NCI-H1930 (cell line): ENCODE measurements at regions not wholly inside any gene's neighbourhood (a gene's known extent, or its start where the extent isn't known, plus 50 kb on each side); places are given as distances from the start of the nearest gene placed in this dataset.
"Not testable (repeated sequence)": the region's sequence is repeated elsewhere in the genome, so short reads cannot be mapped to it uniquely, and the experiment has no call there.

Source experiments
- DNase-seq, 2 experiments: peaks; one replicate each; lab custom pipeline; 2025; lab: John Stamatoyannopoulos, UW

DNA sequence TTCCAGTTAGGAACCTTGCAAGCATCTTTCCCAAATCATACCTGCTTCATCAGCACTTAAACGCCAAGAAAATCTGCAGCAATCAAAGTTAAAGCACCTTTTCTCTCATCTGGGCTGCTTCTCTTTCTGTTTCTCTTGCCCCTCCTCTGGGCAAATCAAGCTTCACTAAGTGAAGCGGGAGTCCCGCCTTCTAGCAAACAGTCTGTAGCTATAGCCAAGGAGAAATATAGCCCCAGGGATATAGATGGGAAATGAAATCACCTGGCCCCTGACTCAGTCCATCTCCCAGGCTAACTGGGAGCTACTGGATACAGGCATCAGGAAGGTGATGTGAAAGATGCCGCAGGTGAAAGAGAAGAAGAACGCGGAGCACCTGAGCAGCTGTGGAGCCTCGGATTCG lies 481.9 kb downstream of the C6orf118 start:
- no peak for DNase-seq

DNA sequence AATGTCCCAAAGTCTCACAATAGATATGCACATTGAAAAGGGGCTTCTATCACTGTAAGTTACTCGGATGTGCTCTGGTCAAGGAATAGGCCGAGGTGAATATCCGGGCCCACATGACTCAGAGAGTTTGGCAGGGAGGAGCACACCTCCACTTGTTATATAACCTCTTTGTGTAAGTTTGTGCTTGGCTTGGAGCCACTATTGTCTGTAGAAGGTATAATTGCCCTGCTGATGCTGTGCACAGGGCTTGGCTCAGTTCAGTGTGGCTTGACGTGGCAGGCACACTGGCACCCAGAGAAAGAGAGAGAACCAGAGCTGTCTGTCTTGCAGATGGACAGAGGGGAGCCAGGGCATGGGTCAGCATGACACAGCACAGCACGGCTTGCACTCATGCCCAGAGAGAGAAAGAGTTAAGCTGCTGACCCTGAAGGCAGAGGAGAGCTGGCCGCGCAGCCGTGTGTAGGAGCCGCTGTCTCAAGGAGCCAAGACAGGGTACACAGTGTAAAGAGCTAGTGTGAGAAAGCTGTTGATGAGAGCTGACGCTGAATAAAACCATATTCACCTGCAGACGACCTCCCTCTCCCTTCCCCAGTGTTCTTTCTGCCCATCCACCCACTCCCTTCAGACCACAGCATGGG lies 482.5 kb downstream of the C6orf118 start:
- no peak for DNase-seq

DNA sequence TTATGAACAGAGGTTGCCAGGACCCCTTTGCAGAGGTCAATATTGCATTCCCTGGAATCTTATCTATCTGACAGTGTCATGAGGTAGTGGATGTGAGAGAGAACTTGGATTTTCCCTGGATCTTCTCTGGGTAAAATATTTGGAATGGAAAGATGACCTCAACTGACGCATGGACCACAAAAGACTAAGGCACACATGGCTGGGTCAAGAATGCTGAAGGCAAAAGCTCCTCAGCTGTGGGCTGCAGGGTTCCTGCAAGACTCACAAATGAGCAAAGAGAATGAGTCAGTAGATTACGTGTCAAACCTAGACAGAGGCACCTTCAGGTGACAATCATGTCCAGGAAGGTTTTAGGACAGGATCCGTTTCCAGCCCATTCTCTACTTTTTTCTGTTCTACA lies 484.0 kb downstream of the C6orf118 start:
- no peak for DNase-seq

DNA sequence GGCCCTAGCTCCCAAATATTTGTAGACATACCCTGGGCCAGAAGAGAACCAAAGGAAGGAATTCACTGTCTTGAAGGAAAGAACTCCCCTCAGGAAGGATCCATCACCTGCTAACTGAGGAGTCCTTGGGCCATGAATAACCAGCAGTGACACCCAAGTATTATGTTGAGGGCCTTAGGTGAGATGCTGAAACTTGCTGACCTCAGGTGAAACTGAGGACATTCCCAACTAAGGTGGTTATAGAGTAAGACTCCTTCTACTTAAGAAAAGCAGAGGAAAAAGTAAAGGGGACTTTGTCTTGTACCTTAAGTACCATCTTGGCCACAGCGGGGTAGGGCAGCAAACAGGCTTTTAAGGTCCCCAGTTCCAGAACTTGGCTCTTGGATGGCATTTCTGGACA lies 491.7 kb downstream of the C6orf118 start:
- no peak for DNase-seq

DNA sequence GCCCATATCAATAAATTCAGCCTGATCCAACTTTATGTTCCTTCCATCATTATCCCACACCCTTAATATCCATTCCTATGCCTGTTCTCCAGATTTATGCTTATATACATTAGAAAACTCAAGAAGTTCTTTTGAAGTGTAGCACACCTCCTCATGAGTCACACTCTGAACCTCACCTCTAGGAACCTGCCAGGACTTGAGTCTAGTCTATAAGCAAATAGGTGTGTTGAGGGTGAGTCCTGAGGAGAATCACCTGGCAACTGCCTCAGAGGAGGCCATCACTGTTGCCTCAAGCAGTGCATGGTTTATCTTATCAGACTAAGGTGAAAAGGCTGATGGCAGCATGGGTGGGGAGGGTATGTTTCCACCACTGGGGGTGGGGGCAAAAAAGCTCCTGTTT lies 496.7 kb downstream of the C6orf118 start:
- no peak for DNase-seq

DNA sequence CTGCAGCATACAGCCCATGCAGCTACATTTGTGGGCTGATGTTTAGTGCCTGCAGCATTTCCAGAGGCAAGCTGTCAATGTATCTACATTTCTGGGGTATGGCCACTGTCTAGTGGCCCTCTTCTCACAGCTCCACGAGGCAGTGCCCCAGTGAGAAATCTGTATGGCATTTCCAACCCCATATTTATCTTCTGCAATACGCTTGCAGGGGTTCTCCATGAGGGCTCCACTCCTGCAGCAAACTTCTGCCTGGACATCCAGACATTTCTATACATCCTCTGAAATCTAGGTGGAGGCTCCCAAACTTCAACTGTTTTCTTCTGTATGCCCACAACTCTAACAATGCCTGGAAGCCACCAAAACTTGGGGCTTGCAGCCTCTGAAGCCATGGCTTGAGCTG lies 502.3 kb downstream of the C6orf118 start:
- no peak for DNase-seq

DNA sequence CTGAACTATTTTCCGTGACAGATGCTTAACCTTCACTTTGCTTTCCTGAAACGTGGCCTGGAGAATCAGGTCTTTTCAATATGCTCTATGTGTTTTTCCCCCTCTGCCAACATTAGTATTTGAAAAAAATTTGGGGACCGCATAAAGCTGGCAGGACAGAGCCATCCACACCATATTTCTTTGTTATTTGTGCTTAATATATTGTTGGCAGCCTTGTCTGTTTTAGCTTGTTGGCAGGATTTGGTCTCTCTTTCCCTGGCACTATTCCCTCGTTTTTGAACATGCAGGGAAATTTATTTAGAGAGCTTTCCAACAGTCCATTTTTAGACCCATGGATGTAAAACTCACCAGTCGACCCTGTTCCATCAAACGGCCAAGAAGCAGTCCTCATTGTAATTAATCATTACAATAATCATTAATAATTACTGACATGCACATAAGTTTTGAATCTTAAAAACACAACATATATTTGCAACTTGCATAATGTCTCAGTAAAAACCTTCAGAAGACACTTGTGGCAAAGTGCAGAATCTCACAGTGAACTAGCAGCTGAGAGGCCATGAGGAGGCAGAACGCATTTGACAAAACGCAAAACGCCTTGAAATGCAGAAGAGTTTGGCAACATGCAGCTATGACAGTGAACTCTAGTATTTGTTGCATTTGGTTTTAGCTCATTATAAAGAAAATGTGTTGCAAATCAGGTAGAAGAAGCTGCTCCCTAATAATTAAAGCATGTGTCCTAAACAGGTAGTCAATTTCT lies 514.2 kb downstream of the C6orf118 start:
- DNase-seq, result no peak

DNA sequence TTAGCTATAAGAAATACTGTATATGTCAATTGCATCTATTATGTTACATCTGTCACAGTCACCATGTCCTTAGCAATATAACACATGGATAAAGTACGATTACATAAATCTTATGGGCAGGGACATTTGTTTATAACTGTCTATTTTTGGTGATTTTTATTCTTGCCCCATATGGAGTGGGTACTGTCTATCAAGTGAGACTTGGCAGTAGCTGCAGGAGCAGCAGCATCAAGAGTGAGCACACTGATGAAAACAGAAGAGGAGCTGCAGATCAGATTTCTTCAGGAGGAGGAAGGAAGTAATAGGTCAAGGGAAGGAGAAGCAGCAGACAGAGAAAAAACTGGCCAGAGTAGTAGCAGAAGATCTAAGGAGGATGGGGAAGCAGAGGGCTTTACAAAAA lies 516.7 kb downstream of the C6orf118 start:
- DNase-seq, result no peak

DNA sequence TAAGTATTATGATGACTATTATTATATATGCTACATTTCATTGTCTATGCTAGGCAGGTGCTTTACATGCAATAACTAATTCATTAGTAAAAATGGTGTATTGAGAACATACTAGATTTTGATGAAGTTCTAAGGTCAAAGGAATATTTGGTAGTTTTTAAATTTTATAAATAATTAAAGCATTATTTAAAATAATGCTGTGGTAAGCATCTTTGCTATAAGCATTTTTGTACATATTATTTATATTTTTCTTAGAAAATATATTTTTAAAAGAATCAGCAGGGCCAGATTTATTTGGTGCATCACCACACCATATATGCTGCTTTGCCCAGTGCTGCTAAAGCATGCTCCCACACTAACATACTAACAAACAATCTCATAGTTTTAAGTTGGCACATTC lies 517.9 kb downstream of the C6orf118 start:
- DNase-seq, result no peak

DNA sequence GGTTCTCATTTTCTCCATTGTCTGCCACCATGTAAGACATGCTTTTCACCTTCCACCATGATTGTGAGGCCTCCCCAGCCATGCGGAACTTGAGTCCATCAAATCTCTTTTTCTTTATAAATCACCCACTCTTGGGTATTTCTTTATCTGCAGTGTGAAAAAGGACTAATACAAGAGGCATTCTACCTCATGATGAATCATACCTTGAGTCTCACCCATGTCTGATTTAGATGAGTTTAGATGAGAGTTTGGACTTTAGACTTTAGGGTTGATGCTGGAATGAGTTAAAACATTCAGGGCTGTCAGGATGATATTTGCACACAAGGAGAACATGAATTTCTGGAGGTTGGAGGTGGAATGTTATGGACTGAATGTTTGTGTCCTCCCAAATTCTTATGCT lies 545.6 kb downstream of the C6orf118 start:
- no peak for DNase-seq

DNA sequence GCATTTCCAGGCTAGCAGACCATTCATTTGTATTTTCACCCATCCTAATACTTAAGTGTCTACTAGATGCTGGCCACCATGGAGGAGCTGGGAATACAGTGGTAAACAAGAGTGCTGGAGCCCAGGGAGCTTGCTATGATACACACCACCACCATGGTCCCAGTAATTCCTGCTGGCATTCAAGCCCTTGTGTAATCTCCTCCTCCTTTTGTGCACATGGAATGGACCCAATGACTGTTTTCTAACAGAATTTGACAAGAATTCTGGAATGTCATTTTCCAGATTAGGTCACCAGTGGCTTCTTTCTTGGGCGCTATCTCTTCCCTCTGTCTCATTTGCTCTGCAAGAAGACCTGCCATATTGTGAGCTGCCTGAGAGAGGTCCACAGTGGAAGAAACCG lies 552.0 kb downstream of the C6orf118 start:
- no peak for DNase-seq

DNA sequence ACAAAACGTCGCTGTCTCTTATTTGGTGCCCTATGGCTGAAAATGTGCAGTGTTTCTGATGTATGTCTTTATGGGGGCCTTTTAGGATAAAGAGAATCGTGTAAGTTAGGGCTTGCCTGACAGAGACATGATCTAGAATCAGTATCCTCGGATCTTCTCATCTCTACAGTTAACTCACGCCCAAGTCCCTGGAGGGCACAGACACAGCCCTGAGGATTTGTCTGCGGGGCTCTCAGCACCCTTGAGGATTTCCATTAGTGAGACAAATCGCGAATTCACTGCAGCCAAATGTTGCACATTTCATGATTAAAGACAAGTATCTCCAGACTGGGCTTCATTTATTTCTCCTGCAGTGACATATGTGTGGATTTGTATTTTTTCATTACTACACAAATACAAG lies 552.7 kb downstream of the C6orf118 start:
- no peak for DNase-seq

DNA sequence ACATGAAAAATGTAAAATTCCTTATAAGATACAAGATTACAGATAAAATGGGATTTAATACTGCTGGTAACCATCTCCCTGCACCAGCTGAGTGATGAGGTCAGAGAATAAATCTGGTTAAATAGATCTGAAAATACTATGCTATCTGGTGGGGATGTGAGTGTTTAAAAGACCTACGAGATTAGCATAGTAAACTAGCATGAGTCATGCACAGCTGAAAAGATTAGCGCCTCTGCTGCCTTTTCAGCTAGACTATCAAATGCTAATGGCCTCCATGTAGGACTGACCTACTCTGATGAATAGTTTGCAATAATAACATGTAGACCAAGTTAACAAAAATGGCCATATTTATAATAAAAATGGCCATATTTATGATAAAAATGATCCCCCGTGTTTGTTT lies 553.3 kb downstream of the C6orf118 start:
- DNase-seq, result no peak

DNA sequence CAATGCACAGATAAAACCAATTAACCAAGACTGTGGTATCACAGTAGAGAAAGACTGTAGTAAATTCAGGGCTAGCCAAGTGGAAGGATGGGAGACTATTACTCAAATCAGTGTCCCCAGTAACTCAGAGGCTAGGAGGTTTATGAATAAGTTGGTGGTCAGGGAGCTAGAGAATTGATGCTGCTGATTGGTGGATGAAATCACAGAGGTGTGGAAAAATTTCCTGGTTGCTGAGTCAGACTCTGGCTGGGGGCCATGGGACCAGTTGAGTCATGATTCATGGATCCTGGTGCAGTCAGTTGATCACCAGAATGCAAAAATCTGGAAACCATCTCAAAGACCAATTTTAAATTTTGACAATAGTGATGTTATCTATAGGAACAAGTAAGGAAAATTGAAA lies 555.9 kb downstream of the C6orf118 start:
- no peak for DNase-seq

DNA sequence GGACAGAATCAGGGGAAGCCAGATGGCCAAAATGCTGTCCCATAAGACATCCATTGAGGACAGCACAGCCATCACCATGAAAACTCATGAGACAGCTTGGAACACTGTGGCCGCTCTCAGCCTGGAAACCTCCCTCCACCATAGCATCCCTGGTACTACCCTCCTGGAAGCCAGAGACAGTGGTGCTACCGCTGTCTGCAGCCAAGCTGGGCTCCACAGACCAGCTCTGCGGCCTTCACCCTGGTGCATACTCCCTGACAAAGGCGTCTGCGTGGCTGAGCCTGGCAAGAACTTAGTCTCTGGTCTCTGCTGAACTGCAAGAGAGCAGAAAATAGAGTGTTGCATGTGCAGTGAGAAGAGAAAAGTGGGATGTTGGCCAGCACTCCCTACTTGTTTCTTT lies 558.0 kb downstream of the C6orf118 start:
- no peak for DNase-seq

DNA sequence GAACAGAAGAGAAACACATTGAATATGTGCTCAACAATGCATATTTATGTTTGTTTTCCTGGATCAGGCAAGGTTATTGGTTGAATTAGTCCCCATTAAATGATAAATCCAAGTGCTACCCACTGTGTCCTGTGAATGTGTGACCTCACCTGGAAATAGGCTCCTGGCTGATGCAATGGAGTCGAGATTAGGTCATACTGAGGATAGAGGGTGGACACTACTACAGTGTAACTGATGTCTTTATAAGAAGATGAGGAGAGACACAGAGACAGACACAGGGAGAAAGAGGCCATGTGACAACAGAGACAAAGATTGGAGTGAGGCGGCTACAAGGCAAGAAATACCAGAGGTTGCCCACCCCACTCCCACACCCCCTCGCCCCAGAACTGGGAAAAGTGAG lies 559.3 kb downstream of the C6orf118 start:
- no peak for DNase-seq

DNA sequence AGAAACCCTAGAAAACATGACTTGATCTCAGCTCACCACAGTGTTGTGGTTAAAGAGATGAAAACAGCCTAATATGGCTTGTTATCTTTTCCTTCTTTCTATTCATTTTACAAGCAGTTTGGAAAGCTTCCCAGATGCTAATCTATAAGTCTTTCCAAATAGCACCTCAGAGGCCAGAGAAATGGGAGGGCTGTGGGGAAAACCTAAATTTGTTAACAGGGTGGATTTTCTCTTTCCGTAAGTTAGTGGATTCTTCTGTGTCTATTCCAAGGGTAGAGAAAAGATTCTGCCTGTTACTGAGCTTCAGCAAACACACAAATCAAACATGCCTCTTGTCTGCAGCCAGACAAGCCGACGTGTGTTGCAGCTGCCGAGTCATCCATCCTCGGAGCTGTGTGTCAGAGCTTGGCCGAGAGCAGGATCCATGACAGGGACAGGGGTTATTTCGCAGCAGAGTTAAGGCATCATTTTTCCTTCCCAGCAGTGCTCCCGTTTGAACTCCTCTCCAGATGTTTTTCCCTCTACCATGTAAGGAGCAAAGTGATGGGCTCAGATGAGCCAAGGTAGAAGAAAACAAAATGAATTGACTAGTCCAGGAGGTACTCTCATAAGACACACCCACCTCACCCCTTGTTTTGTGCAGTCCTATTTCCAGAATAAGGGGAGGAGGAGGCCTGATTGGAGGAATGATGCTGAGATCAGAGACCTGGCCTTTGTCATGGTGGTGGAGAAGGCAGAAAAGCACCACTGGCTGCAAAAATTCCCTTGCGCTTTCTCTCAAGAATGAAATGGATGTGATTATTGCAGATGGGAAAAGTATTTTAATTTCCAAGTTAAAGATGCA lies 560.0 kb downstream of the C6orf118 start:
- no peak for DNase-seq

DNA sequence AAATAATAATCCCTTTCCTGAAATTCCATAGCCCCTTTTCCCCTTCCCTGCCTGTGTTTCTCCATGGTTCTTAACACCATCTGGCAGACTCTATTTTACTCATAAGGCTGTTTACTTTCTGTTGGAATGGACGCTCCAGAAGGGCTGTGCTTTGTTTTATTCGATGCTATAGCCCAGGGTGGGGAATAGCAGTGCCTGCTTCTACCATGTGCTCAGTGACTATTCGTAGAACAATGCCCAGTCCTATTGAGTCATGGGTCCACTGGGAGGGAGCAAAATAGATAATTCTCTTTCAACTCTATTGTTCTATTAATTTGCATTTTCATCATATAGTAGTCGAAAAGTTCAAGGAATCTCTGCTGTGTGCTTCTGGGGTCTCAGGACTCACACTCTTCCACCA lies 565.1 kb downstream of the C6orf118 start:
- no peak for DNase-seq

DNA sequence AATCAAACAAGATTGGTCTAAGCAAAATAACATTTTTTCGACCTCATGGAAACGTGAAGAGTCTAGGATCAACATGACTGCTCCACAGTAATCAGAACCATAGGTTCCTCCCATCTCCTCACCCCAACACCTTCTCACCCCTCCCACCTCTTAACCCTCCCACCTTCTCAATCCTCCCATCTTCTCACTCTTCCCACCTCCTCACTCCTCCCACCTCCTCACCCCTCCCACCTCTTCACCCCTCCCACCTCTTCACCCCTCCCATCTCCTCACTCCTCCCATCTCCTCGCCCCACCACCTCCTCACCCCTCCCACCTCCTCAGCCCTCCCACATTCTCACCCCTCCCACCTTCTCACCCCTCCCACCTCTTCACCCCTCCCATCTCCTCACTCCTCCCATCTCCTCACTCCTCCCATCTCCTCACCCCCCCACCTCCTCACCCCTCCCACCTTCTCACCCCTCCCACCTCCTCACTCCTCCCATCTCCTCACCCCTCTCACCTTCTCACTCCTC lies 567.4 kb downstream of the C6orf118 start:
- DNase-seq, result no peak

DNA sequence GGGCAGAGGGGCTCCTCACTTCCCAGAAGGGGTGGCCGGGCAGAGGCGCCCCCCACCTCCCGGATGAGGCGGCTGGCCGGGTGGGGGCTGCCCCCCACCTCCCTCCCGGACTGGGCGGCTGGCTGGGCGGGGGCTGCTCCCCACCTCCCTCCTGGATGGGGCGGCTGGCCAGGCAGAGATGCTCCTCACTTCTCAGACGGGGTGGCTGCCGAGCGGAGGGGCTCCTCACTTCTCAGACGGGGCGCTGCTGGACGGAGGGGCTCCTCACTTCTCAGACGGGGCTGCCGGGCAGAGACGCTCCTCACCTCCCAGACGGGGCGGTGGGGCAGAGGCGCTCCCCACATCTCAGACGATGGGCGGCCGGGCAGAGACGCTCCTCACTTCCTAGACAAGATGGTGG lies 573.3 kb downstream of the C6orf118 start:
- not testable (repeated sequence) for DNase-seq

DNA sequence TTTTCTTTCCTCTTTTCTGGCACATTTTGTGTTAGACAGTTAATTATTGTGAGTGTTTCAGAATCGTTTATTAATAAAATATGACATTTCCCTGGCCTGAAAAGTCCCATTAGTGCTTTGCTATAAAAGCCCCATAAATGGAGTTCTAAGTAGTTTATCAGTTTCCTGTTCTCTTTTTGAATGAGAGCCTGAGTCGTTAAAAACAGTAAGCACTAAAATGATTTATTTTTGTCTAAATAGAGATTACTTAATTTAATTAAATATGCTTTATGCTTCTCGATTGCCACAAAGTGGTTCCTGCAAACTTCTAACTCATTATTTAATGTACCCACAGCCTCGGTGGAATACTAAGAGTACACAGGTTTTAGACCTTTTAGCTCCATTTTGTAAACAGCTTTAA lies 577.9 kb downstream of the C6orf118 start:
- DNase-seq, result no peak

DNA sequence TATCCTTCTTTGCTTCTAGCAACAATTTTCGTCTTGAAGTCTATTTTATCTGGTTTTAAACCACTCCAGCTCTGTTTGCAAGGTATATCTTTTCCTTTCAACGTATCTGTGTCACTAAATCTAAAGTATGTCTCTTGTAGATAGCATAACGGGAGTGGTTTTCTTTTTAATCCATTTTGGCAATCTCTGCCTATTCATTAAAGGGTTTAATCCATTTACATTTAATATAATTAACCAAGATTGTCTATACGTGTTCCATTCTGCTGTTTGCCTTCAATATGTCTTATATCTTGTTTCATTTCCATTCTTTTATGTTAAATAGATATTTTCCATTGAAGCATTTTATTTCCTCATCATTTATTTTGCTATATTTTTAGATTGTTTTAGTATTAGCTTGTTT lies 587.9 kb downstream of the C6orf118 start:
- no peak for DNase-seq

DNA sequence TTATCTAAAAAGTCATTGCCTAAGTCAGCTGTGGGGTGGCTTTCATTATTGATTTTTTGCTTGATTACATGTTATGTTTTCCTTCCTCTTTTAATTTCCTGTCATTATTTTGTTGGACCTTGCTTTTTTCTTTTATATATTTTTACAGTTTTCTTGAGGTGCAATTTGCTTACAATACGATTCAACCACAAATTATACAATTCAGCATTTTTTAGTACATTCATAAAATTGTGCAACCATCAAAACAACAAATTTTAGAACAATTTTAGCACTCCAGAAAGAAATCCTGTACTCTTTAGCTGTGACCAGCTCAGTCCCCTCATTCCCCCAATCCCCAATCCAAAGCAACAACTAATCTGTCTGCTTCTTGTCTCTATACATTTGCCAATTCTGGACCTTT lies 608.9 kb downstream of the C6orf118 start:
- no peak for DNase-seq
